HEK293T (cell line): ENCODE measurements at regions not wholly inside any gene's neighbourhood (a gene's known extent, or its start where the extent isn't known, plus 50 kb on each side); places are given as distances from the start of the nearest gene placed in this dataset.

Experiments
- ARNT ChIP-seq: fragments of 450-650 bp; IDR thresholded peaks from 2 replicates; pipeline ENCODE4 v1.6.1; 2017; ENCODE audit warnings: mild to moderate bottlenecking
- BHLHE40 ChIP-seq: fragments of 450-650 bp; IDR thresholded peaks from 2 replicates; pipeline ENCODE4 v1.6.1; 2016; ENCODE audit warnings: mild to moderate bottlenecking, moderate library complexity, borderline replicate concordance
- CTBP1 ChIP-seq: fragments of 450-650 bp; IDR thresholded peaks from 2 replicates; pipeline ENCODE4 v1.6.1; 2016; ENCODE audit warnings: borderline replicate concordance
- ELF4 ChIP-seq: fragments of 450-650 bp; IDR thresholded peaks from 2 replicates; pipeline ENCODE4 v1.6.1; 2017; ENCODE audit warnings: antibody characterized with exemption
- FOXK2 ChIP-seq: fragments of 450-650 bp; IDR thresholded peaks from 2 replicates; pipeline ENCODE4 v1.6.1; 2016; ENCODE audit warnings: mild to moderate bottlenecking
- FOXM1 ChIP-seq: fragments of 450-650 bp; IDR thresholded peaks from 2 replicates; pipeline ENCODE4 v1.6.1; 2017; ENCODE audit warnings: mild to moderate bottlenecking, borderline replicate concordance
- HDGF ChIP-seq: fragments of 450-650 bp; IDR thresholded peaks from 2 replicates; pipeline ENCODE4 v1.6.1; 2017; ENCODE audit warnings: antibody characterized with exemption, borderline replicate concordance
- LEF1 ChIP-seq: fragments of 450-650 bp; IDR thresholded peaks from 2 replicates; pipeline ENCODE4 v1.6.1; 2017; ENCODE audit warnings: mild to moderate bottlenecking, borderline replicate concordance
- SP1 ChIP-seq: fragments of 450-650 bp; IDR thresholded peaks from 2 replicates; pipeline ENCODE4 v1.6.1; 2017
- SUZ12 ChIP-seq: fragments of 450-650 bp; IDR thresholded peaks from 2 replicates; pipeline ENCODE4 v1.6.1; 2016; ENCODE audit warnings: mild to moderate bottlenecking
- TARDBP ChIP-seq: fragments of 450-650 bp; IDR thresholded peaks from 2 replicates; pipeline ENCODE4 v1.6.1; 2016
- ZNF384 ChIP-seq: fragments of 450-650 bp; IDR thresholded peaks from 2 replicates; pipeline ENCODE4 v1.6.1; 2016
- TF ChIP-seq, protein P1 (sequence below): fragments of 450-650 bp; IDR thresholded peaks from 2 replicates; pipeline ENCODE4 v1.6.1; 2016

DNA sequence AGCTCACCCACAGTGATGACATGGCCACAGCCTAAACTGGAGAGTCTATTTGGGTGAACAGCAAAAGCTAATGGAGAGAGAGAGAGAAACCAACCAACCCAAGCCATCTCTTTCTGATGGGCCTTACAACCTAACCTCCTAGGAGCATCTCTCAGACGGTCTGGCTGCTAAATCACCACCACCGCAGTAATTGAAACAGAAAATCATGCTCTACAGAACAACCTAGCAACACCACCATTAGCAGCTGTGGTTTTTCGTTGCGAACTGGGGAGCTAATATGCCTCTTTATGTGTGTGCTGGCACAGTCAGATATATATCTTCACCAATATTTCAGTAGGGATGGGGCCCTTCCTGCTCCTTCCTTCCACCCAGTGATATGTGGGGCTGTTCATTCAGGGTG, 166.9 kb upstream of the PROK2 start:
- TF ChIP-seq SUZ12 (no peak), HDGF (no peak), ELF4 (no peak), FOXK2 (no peak), ARNT (no peak), SP1 (no peak), CTBP1 (no peak), FOXM1 (no peak), TARDBP (no peak), BHLHE40 (no peak), ZNF384 (no peak), LEF1 (no peak)
- TF ChIP-seq, protein P1, sequence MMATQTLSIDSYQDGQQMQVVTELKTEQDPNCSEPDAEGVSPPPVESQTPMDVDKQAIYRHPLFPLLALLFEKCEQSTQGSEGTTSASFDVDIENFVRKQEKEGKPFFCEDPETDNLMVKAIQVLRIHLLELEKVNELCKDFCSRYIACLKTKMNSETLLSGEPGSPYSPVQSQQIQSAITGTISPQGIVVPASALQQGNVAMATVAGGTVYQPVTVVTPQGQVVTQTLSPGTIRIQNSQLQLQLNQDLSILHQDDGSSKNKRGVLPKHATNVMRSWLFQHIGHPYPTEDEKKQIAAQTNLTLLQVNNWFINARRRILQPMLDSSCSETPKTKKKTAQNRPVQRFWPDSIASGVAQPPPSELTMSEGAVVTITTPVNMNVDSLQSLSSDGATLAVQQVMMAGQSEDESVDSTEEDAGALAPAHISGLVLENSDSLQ = no peak
